Activated CD4-positive, alpha-beta T cell treated with anti-CD3 and anti-CD28 coated beads for 1 hour (primary cell): ENCODE measurements at regions not wholly inside any gene's neighbourhood (a gene's known extent, or its start where the extent isn't known, plus 50 kb on each side); places are given as distances from the start of the nearest gene placed in this dataset.

Experiments
- DNase-seq: peaks from one replicate; pipeline ENCODE4 v3.0.0-alpha.2; 2020

GRCh38 chr11:116641561-116642045 lies 131.2 kb downstream of the BUD13 start:
- no peak for DNase-seq

- DNase-seq, result no peak
These were observed 132.0 kb downstream of the BUD13 start for GRCh38 chr11:116640641-116641402.

GRCh38 chr11:116638463-116638862 lies 134.3 kb downstream of the BUD13 start:
- no peak for DNase-seq

GRCh38 chr11:116637766-116638165 lies 135.0 kb downstream of the BUD13 start:
- DNase-seq, result no peak

GRCh38 chr11:116636341-116636929 lies 136.4 kb downstream of the BUD13 start:
- DNase-seq, result no peak

GRCh38 chr11:116631201-116631600 lies 141.6 kb downstream of the BUD13 start:
- no peak for DNase-seq

- DNase-seq, result no peak
These were observed 154.3 kb downstream of the BUD13 start for GRCh38 chr11:116618461-116618860.

- no peak for DNase-seq
These were observed 157.4 kb downstream of the BUD13 start for GRCh38 chr11:116615211-116615865.

GRCh38 chr11:116614306-116615210 lies 158.2 kb downstream of the BUD13 start:
- no peak for DNase-seq

- DNase-seq, result no peak
These were observed 159.4 kb downstream of the BUD13 start for GRCh38 chr11:116613206-116613875.

- no peak for DNase-seq
These were observed 160.7 kb downstream of the BUD13 start for GRCh38 chr11:116611998-116612620.

- no peak for DNase-seq
These were observed 162.6 kb downstream of the BUD13 start for GRCh38 chr11:116610190-116610589.

- DNase-seq, result no peak
These were observed 165.8 kb downstream of the BUD13 start for GRCh38 chr11:116607027-116607426.

- no peak for DNase-seq
These were observed 167.0 kb downstream of the BUD13 start for GRCh38 chr11:116605543-116606459.

- DNase-seq, result no peak
These were observed 169.0 kb downstream of the BUD13 start for GRCh38 chr11:116603728-116604323.

GRCh38 chr11:116602637-116602942 lies 170.2 kb downstream of the BUD13 start:
- no peak for DNase-seq

GRCh38 chr11:116601814-116602636 lies 170.8 kb downstream of the BUD13 start:
- no peak for DNase-seq

GRCh38 chr11:116600930-116601329 lies 171.9 kb downstream of the BUD13 start:
- no peak for DNase-seq

GRCh38 chr11:116598556-116598955 lies 174.2 kb downstream of the BUD13 start:
- no peak for DNase-seq

GRCh38 chr11:116598036-116598435 lies 174.8 kb downstream of the BUD13 start:
- no peak for DNase-seq
